NCI-H69 (cell line): ENCODE measurements at regions not wholly inside any gene's neighbourhood (a gene's known extent, or its start where the extent isn't known, plus 50 kb on each side); places are given as distances from the start of the nearest gene placed in this dataset.

Experiments
- DNase-seq: peaks from one replicate; lab custom pipeline; 2025; lab: John Stamatoyannopoulos, UW

GRCh38 chr10:43778571-43778970 is 129.9 kb upstream of the ZNF32 start:
- DNase-seq, result no peak

GRCh38 chr10:43775384-43775783 is 126.7 kb upstream of the ZNF32 start:
- DNase-seq, result no peak

- no peak for DNase-seq
Observed at GRCh38 chr10:43774234-43774769, 125.6 kb upstream of the ZNF32 start.

GRCh38 chr10:43773736-43774135 is 125.1 kb upstream of the ZNF32 start:
- DNase-seq, result no peak

GRCh38 chr10:43772171-43772570 is 123.5 kb upstream of the ZNF32 start:
- DNase-seq, result no peak

GRCh38 chr10:43771675-43772074 is 123.0 kb upstream of the ZNF32 start:
- no peak for DNase-seq

GRCh38 chr10:43765516-43765915 is 116.8 kb upstream of the ZNF32 start:
- no peak for DNase-seq

GRCh38 chr10:43763846-43764245 is 115.2 kb upstream of the ZNF32 start:
- DNase-seq, result no peak

GRCh38 chr10:43760514-43760913 is 111.8 kb upstream of the ZNF32 start:
- no peak for DNase-seq

GRCh38 chr10:43759216-43759615 is 110.5 kb upstream of the ZNF32 start:
- DNase-seq, result no peak

GRCh38 chr10:43756341-43756740 is 107.7 kb upstream of the ZNF32 start:
- DNase-seq, result no peak

GRCh38 chr10:43754569-43755260 is 106.0 kb upstream of the ZNF32 start:
- no peak for DNase-seq

- no peak for DNase-seq
Observed at GRCh38 chr10:43753397-43754061, 104.8 kb upstream of the ZNF32 start.

GRCh38 chr10:43752682-43753081 is 104.0 kb upstream of the ZNF32 start:
- no peak for DNase-seq

GRCh38 chr10:43751646-43752045 is 103.0 kb upstream of the ZNF32 start:
- DNase-seq, result no peak

- no peak for DNase-seq
Observed at GRCh38 chr10:43749940-43750552, 101.4 kb upstream of the ZNF32 start.

GRCh38 chr10:43749145-43749576 is 100.5 kb upstream of the ZNF32 start:
- no peak for DNase-seq

- DNase-seq, result no peak
Observed at GRCh38 chr10:43748560-43748959, 99.9 kb upstream of the ZNF32 start.

- DNase-seq, result no peak
Observed at GRCh38 chr10:43746906-43747305, 98.2 kb upstream of the ZNF32 start.

- DNase-seq, result no peak
Observed at GRCh38 chr10:43739161-43739560, 90.5 kb upstream of the ZNF32 start.

- DNase-seq, result no peak
Observed at GRCh38 chr10:43737003-43737402, 88.3 kb upstream of the ZNF32 start.

GRCh38 chr10:43735907-43736306 is 87.2 kb upstream of the ZNF32 start:
- DNase-seq, result no peak

- DNase-seq, result no peak
Observed at GRCh38 chr10:43734716-43735115, 86.0 kb upstream of the ZNF32 start.
